ENCODE measurements at regions not wholly inside any gene's neighbourhood (a gene's known extent, or its start where the extent isn't known, plus 50 kb on each side); places are given as distances from the start of the nearest gene placed in this dataset.

DNA sequence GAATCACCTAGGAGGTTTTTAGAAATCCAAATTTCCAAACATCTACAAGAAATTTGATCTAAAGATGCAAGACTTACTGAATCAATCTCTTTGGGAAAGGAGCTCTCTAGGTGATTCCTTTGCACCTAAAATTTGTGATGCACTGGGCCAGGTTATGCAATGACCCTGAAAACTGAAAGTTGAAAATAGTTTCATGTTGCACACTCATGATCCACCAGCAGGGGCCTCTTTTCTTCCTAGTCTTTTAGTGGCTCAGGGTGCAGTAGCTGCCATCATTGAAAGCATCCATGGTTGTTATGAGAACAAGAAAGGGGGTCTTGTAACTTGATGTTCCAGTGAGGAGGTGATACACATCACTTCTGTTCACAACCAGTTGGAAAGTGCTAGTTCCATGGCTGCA lies 486.8 kb downstream of the PSAT1 start:
- Histone ChIP-seq H3K9me3 (ENCODE audit: control insufficient read depth, low read length) (no peaks in the 10 kb centered on the region), H3K36me3 (ENCODE audit: control insufficient read depth, insufficient read depth, low read length) (no peaks in the 10 kb centered on the region), H3K27ac (ENCODE audit: insufficient read depth, low read depth, low read length, poor library complexity, severe bottlenecking) (no peak overlapping the region), H3K4me1 (ENCODE audit: control insufficient read depth, insufficient read depth, low read length) (peaks cover 4% of the 10 kb centered on the region), H3K4me3 (ENCODE audit: insufficient read depth, low read depth, low read length) (no peak overlapping the region), H3K27me3 (ENCODE audit: control insufficient read depth, insufficient read depth, low read length, poor library complexity, severe bottlenecking) (no peaks in the 10 kb centered on the region)

DNA sequence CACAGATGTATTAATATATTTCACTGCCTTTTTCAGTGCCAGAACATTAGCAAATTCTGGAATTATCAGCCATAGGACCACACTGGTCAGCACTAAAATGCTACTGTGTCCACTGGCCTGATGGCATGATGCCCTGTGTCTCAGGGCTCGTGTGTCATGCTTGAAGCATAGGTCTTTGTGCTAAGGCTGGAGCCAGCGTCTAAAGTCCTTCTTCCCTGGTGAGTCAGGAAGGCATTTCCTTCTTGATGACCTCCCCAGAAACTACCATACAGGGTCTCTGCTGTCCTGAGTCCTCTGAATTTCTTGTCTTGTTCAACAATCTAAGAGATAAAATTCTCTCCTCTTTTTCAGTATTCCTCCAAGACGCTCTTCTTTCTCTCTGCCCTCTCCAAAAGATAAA lies 489.9 kb downstream of the PSAT1 start:
- 89 to 90% methylated on average over 2 to 3 of the region's 3 CpGs for WGBS, 2 experiments
- Histone ChIP-seq H3K4me3 (ENCODE audit: insufficient read depth, low read depth, low read length) (no peak overlapping the region), H3K36me3 (ENCODE audit: control insufficient read depth, insufficient read depth, low read length) (no peaks in the 10 kb centered on the region), H3K4me1 (ENCODE audit: control insufficient read depth, insufficient read depth, low read length) (peaks cover 4% of the 10 kb centered on the region), H3K9me3 (ENCODE audit: control insufficient read depth, low read length) (no peaks in the 10 kb centered on the region), H3K27me3 (ENCODE audit: control insufficient read depth, insufficient read depth, low read length, poor library complexity, severe bottlenecking) (no peaks in the 10 kb centered on the region), H3K27ac (ENCODE audit: insufficient read depth, low read depth, low read length, poor library complexity, severe bottlenecking) (no peak overlapping the region)

GRCh38 chr9:78788101-78788500 lies 491.2 kb downstream of the PSAT1 start:
- Histone ChIP-seq H3K36me3 (ENCODE audit: control insufficient read depth, insufficient read depth, low read length) (no peaks in the 10 kb centered on the region), H3K9me3 (ENCODE audit: control insufficient read depth, low read length) (no peaks in the 10 kb centered on the region), H3K27ac (ENCODE audit: insufficient read depth, low read depth, low read length, poor library complexity, severe bottlenecking) (no peak overlapping the region), H3K4me3 (ENCODE audit: insufficient read depth, low read depth, low read length) (no peak overlapping the region), H3K4me1 (ENCODE audit: control insufficient read depth, insufficient read depth, low read length) (peaks cover 4% of the 10 kb centered on the region), H3K27me3 (ENCODE audit: control insufficient read depth, insufficient read depth, low read length, poor library complexity, severe bottlenecking) (no peaks in the 10 kb centered on the region)

GRCh38 chr9:78791779-78792178 lies 494.9 kb downstream of the PSAT1 start:
- H3K9me3 ChIP-seq (ENCODE audit: control insufficient read depth, low read length), result no peaks in the 10 kb centered on the region
- no peak overlapping the region for H3K4me3 ChIP-seq (ENCODE audit: insufficient read depth, low read depth, low read length)
- H3K36me3 ChIP-seq (ENCODE audit: control insufficient read depth, insufficient read depth, low read length), result no peaks in the 10 kb centered on the region
- H3K27me3 ChIP-seq (ENCODE audit: control insufficient read depth, insufficient read depth, low read length, poor library complexity, severe bottlenecking), result no peaks in the 10 kb centered on the region
- 92 to 96% methylated on average over 2 of the region's 2 CpGs for WGBS, 2 experiments
- no peak overlapping the region for H3K27ac ChIP-seq (ENCODE audit: insufficient read depth, low read depth, low read length, poor library complexity, severe bottlenecking)
- peaks cover 4% of the 10 kb centered on the region for H3K4me1 ChIP-seq (ENCODE audit: control insufficient read depth, insufficient read depth, low read length)

DNA sequence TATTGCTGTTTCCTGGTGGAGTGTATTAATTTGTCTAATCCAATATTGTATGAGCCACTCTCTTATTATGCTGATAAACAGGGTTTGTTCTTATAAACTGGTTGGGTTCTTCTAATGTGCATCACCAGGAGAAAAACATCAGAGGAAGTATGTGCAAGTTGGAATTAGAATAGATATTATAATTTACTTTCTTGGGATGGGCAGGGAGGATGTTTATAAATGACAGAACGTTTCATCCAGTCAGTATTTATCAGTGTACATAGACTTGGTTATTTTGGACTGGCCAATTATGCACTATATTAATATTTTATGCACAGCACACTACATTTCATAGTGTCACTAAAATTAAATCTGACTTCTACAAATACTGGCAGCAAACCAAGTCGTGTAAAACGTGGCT lies 495.8 kb downstream of the PSAT1 start:
- H3K4me3 ChIP-seq (ENCODE audit: insufficient read depth, low read depth, low read length), result no peak overlapping the region
- 87 to 95% methylated on average over 2 to 3 of the region's 3 CpGs for WGBS, 2 experiments
- no peaks in the 10 kb centered on the region for H3K36me3 ChIP-seq (ENCODE audit: control insufficient read depth, insufficient read depth, low read length)
- H3K9me3 ChIP-seq (ENCODE audit: control insufficient read depth, low read length), result no peaks in the 10 kb centered on the region
- H3K4me1 ChIP-seq (ENCODE audit: control insufficient read depth, insufficient read depth, low read length), result peaks cover 4% of the 10 kb centered on the region
- no peaks in the 10 kb centered on the region for H3K27me3 ChIP-seq (ENCODE audit: control insufficient read depth, insufficient read depth, low read length, poor library complexity, severe bottlenecking)
- no peak overlapping the region for H3K27ac ChIP-seq (ENCODE audit: insufficient read depth, low read depth, low read length, poor library complexity, severe bottlenecking)

- Histone ChIP-seq H3K36me3 (ENCODE audit: control insufficient read depth, insufficient read depth, low read length) (no peaks in the 10 kb centered on the region), H3K4me1 (ENCODE audit: control insufficient read depth, insufficient read depth, low read length) (peaks cover 11% of the 10 kb centered on the region), H3K27ac (ENCODE audit: insufficient read depth, low read depth, low read length, poor library complexity, severe bottlenecking) (no peak overlapping the region), H3K4me3 (ENCODE audit: insufficient read depth, low read depth, low read length) (no peak overlapping the region), H3K9me3 (ENCODE audit: control insufficient read depth, low read length) (no peaks in the 10 kb centered on the region), H3K27me3 (ENCODE audit: control insufficient read depth, insufficient read depth, low read length, poor library complexity, severe bottlenecking) (no peaks in the 10 kb centered on the region)
- WGBS, 2 experiments, result 100% methylated on average over 2 of the region's 2 CpGs
Observed at GRCh38 chr9:78805771-78806170, 508.8 kb downstream of the PSAT1 start.

DNA sequence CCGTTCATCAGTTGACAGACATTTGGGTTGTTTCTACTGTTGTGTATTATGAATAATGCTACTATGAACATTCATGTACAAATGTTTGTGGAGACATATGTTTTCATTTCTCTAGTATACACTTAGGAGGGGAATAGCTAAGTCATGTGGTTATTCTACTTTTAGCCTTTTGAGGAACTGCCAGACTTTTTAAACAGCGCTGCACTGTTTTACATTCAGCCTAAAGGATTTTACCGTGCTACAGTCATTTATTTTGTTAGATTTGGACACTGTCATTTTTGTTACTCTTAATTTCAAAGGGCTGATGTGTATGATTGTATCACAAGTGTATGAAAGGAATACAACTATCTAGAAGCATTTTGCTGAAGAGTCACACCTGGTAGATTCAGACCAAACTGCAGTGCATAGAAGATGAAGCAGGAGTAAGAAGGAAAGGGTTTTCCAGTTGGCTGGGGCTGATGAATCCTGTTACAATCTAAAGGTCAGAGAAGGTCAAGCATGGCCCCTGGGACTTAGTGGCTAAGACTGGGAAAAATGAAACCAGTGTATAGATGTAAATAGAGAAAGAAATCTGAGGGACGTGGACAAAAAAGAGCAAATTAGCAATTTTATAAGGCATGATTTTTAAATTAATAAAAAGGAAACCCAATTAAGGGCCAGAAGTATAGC lies 509.7 kb downstream of the PSAT1 start:
- Histone ChIP-seq H3K27me3 (ENCODE audit: control insufficient read depth, insufficient read depth, low read length, poor library complexity, severe bottlenecking) (no peaks in the 10 kb centered on the region), H3K36me3 (ENCODE audit: control insufficient read depth, insufficient read depth, low read length) (no peaks in the 10 kb centered on the region), H3K4me3 (ENCODE audit: insufficient read depth, low read depth, low read length) (no peak overlapping the region), H3K4me1 (ENCODE audit: control insufficient read depth, insufficient read depth, low read length) (peaks cover 15% of the 10 kb centered on the region), H3K27ac (ENCODE audit: insufficient read depth, low read depth, low read length, poor library complexity, severe bottlenecking) (no peak overlapping the region), H3K9me3 (ENCODE audit: control insufficient read depth, low read length) (no peaks in the 10 kb centered on the region)
- WGBS, 2 experiments, result 95 to 96% methylated on average over 4 of the region's 4 CpGs

DNA sequence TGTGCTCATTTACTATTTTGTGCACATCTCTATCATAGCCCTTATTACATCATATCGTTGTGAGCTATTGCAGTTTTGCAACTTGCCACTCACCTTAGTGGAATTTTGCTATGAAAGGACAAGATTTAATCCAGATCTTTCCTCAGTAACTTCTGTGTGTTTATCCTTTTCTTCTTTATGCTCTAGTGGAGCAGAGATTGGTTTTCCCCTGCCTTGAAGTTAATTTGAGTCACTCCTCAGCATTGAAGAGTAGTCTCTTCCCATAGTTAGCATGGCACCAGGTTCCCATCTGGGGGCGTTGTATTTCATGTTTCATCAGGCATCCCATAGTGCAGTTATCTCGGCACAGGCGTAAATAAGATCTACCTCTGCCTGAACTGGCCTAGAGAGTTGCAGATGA lies 510.4 kb downstream of the PSAT1 start:
- no peaks in the 10 kb centered on the region for H3K27me3 ChIP-seq (ENCODE audit: control insufficient read depth, insufficient read depth, low read length, poor library complexity, severe bottlenecking)

DNA sequence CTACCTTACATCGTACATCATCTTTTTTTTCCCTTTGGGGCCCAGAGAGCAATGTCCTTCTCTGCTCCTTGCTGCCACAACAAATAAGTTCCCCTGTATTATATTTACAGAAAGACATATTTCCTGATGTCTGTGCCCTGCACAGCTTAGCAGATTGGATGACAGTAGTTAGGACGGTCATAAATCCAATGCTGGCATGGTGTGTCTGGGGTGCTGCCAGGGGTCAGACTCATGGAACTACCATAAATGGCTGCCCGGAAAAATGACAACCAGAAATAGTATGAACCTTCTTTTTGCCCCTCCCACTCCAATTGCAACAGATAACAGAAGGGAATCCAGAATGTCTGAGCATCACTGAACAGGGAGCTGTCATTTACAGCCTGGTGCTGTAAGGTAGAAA lies 511.1 kb downstream of the PSAT1 start:
- H3K27me3 ChIP-seq (ENCODE audit: control insufficient read depth, insufficient read depth, low read length, poor library complexity, severe bottlenecking), result no peaks in the 10 kb centered on the region

More for the DNA sequence above, 510.4 kb downstream of the PSAT1 start:
- WGBS, 2 experiments, result 70 to 72% methylated on average over 4 of the region's 4 CpGs
- Histone ChIP-seq H3K4me3 (ENCODE audit: insufficient read depth, low read depth, low read length) (no peak overlapping the region), H3K9me3 (ENCODE audit: control insufficient read depth, low read length) (no peaks in the 10 kb centered on the region), H3K27ac (ENCODE audit: insufficient read depth, low read depth, low read length, poor library complexity, severe bottlenecking) (no peak overlapping the region), H3K4me1 (ENCODE audit: control insufficient read depth, insufficient read depth, low read length) (peaks cover 20% of the 10 kb centered on the region), H3K36me3 (ENCODE audit: control insufficient read depth, insufficient read depth, low read length) (no peaks in the 10 kb centered on the region)

GRCh38 chr9:78811622-78812276 lies 514.8 kb downstream of the PSAT1 start:
- H3K9me3 ChIP-seq (ENCODE audit: control insufficient read depth, low read length), result no peaks in the 10 kb centered on the region
- no peaks in the 10 kb centered on the region for H3K27me3 ChIP-seq (ENCODE audit: control insufficient read depth, insufficient read depth, low read length, poor library complexity, severe bottlenecking)
- no peaks in the 10 kb centered on the region for H3K36me3 ChIP-seq (ENCODE audit: control insufficient read depth, insufficient read depth, low read length)
- 79 to 86% methylated on average over 10 of the region's 10 CpGs for WGBS, 2 experiments
- no peak overlapping the region for H3K27ac ChIP-seq (ENCODE audit: insufficient read depth, low read depth, low read length, poor library complexity, severe bottlenecking)
- no peak overlapping the region for H3K4me3 ChIP-seq (ENCODE audit: insufficient read depth, low read depth, low read length)
- peaks cover 19% of the 10 kb centered on the region for H3K4me1 ChIP-seq (ENCODE audit: control insufficient read depth, insufficient read depth, low read length)

More for the DNA sequence above, 511.1 kb downstream of the PSAT1 start:
- no peak overlapping the region for H3K4me3 ChIP-seq (ENCODE audit: insufficient read depth, low read depth, low read length)
- no peaks in the 10 kb centered on the region for H3K9me3 ChIP-seq (ENCODE audit: control insufficient read depth, low read length)
- no peak overlapping the region for H3K27ac ChIP-seq (ENCODE audit: insufficient read depth, low read depth, low read length, poor library complexity, severe bottlenecking)
- WGBS, 2 experiments, result 96 to 99% methylated on average over 3 of the region's 3 CpGs
- no peaks in the 10 kb centered on the region for H3K36me3 ChIP-seq (ENCODE audit: control insufficient read depth, insufficient read depth, low read length)
- H3K4me1 ChIP-seq (ENCODE audit: control insufficient read depth, insufficient read depth, low read length), result peaks cover 26% of the 10 kb centered on the region
